Amygdala (tissue), 56 donors: ENCODE measurements at regions not wholly inside any gene's neighbourhood (a gene's known extent, or its start where the extent isn't known, plus 50 kb on each side); places are given as distances from the start of the nearest gene placed in this dataset.

Experiments
- DNase-seq, 56 donors: peaks; one replicate each; lab custom pipeline; 2025; lab: John Stamatoyannopoulos, UW

DNA sequence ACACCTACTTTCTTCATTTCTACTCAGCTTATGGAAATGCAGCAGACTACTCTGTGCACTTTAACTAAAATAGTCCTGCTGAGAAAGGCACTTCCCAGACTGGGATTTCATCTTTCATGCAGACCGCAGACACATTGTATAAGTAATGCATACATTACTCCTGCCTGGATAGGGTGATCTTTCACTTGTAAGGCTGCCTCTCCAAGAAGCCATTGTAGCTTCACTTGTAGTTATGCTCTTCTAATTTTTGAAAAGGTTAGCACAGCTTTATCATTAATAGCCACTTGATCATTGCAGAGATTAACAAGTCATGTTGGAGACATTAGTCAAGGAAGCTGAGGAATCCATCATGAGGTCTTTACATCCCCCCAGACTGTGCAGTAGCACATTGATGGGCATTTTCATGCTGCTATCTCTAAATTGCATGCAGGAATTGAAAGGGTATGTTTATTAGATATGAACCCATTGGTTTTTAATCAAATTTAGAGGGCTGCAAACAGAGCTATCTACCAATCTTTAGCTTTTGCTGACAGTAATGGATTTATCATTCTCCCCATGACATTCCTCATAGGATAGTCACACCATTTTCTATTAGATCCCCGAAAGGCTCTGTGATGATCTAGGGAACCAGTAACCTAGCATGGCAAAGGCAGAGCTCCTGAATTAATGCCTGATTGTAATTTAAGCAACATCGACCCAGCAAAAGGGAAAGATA lies 1074.7 kb upstream of the NXPH2 start:
- DNase-seq: no peak

DNA sequence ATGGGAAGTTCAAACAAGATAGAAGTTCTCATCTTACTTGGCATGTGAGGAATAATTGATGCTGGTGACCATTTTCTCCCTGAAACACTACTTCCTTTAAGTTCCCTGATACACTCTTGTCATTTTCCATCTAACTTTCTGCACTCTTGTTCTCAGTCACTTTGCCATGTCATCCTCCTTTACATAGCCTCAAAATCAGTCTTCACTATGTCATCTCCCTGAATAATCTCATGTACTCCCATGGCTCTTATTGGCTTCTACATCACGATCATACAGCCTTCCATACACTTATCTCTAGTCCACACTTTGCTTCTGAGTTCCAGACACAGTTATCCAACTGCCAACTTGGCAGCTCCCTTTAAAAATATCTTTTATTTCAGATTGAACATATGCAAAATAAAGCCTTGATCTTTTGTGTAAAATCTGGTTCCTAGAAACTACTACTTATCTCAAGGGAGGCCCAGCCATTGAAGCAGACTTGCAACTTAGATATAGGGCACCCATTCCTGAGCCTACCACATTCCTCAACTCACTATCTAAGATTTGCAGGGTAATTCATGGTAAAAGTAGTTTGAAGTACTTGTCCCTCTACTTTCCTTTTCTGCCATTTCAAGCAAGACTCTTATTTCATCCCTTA lies 1070.2 kb upstream of the NXPH2 start:
- DNase-seq: no peak

DNA sequence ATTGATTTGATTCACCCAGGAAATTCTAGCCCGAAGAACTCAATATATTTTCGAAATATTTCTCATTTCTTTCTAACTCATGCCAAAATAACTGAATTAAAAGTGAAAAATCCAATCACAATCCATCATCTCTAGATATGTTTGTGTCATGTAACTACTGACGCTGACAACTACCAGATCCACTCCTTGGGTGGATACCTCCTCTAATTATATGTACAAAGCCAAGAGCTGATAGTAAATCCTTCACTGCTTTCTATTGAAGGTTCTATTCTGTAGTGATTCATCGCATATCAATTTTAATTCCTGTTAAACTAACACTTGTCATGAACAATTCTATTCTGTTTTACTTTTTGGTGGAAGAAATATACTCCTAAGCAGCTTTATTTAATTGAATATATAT lies 1056.6 kb upstream of the NXPH2 start:
- no peak for DNase-seq

DNA sequence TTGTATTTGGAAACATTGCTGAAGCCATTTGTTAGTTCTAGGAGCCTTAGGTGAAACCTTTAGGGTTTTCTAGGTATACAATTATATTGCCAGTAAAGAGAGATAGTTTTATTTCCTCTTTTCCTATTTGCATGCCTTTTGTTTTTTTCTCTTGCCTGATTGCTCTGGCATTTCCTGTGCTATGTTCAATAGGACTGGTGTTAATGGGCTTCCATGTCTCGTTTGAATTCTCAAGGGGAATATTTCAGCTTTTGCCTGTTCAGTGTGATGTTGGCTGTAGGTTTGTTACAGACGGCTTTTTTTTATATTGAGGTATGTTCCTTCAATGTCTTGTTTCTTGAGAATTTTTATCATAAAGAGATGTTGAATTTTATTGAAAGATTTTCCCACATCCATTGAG lies 1054.9 kb upstream of the NXPH2 start:
- DNase-seq: no peak

DNA sequence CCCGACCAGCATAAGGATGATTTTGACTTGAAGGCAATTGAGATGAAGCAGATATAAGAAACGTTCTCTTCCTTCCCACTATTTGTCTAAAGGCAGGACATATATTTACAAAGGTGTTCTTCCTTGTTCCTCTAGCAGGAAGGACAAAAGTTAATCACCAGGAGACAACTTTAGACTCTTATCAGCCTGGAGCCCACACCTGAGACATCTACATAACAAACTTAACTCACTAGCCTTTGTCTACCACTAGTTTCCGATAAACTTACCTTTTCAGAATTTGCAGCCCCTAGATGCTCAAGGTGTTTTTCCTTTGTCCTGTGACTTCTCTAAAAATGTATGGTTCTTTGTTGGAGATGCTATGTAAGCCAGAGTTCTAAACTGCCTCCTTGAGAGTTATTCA lies 1047.8 kb upstream of the NXPH2 start:
- DNase-seq: no peak

DNA sequence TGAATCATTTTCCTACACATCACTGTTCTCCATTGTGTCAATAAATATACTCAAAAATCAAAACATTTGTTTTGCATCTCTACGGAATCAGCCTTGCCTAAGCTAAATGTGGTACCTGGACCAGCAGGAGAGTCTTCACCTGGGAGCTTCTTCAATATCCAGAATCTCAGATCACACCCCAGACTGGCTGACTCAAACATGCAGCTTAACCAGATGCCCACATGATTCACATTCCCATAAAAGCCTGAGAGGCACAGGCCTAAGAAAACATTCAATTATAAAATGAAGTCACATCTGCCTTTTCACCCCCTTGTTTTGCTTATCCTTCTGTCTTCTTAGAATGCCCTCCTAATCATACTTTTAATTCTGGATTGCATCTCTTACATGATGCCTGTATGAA lies 1045.5 kb upstream of the NXPH2 start:
- DNase-seq: no peak

DNA sequence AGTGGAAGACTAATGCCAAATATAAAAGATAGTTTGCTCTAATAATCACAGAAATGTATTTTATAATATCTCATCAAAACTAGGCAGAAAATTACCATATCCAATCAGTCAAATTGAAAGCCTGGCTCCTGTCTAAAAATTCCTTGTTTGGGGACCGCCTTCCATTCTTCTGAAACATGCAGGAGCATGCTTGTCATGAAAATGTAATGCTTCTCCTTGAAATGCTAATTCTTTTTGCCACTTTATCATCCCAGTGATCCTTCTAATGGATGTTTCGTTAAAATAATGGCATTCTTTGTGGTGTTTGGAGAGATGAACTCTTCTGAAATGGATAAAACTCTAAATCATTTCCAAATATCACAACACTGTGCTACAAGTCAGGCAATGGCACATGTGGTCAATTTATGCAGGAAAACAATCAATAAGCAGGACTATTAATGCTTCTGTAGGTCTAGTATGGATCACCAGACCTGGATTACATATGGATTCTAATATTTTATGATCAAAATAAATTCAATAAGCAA lies 1039.1 kb upstream of the NXPH2 start:
- no peak for DNase-seq

DNA sequence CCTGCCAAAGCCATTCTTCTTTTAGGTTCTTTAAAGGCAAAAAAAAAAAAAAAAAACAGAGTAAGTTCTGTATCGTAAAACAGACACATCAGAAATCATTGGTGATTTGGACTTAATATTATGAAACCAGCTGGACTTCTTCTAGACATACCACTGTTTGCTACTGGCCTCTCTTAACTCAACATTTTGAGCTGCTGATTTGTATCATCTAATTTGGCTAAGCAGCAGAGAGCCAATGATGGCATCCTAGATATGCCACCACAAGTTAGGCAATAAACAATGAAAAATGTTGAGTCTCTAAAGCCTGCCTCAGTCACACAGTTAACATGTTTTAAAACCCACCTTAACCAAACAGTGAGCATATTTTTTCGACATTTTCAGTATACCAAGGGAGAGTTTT lies 1034.3 kb upstream of the NXPH2 start:
- DNase-seq: no peak

DNA sequence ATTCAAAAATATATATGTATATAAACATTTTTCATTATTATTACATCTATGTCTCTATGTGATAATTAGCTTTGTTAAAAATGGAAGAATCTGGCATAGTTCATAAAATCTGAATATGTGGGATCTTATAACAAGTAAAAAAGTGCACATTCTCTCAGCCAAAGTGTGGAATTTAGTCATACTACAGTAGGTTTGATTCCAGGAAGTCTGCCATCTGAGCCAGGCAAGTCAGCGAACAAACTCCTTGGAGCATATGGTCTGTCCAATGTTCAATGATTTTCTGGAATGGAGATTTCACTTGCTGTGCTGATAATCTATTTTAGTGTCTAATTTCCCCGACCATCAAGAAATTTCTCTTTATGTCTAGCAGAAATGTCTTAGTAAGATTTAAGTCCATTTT lies 1033.2 kb upstream of the NXPH2 start:
- no peak for DNase-seq

DNA sequence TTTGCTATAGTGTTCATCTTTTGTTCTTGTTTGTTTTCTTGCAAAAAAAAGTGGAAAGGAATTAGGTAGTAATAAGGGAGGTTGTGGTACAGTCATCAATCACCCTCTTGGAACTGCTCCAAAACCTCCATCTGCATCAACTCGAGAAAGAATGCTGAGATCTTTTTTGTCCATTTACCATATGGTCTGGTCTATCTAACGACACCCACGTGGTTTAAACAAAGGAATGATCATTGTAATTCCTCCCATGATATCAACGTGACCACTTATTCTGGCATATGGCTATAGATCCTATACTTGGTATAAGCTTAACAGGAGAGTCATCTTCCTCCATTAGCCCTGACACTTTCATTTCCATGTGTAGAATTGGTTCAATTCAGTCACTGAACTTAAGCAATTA lies 1025.3 kb upstream of the NXPH2 start:
- DNase-seq: no peak

DNA sequence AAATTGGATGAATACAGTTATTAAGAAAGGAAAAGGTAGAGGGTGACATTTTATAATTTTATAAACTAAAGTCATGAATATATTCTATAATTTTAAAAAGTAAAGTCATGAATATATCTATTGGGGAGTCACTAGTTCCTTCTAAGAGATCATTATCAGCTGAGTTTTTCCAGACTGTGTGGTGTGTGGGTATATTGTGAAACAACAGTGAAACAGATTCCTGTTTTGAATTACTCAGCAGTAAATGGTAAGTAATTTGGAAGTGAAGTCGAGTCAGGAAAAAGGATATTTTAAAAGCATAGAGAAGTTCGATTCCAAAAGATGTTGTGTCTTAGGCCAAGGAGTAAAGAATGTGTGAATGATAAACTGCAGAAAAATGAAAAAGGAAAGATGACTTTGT lies 1018.2 kb upstream of the NXPH2 start:
- no peak for DNase-seq

DNA sequence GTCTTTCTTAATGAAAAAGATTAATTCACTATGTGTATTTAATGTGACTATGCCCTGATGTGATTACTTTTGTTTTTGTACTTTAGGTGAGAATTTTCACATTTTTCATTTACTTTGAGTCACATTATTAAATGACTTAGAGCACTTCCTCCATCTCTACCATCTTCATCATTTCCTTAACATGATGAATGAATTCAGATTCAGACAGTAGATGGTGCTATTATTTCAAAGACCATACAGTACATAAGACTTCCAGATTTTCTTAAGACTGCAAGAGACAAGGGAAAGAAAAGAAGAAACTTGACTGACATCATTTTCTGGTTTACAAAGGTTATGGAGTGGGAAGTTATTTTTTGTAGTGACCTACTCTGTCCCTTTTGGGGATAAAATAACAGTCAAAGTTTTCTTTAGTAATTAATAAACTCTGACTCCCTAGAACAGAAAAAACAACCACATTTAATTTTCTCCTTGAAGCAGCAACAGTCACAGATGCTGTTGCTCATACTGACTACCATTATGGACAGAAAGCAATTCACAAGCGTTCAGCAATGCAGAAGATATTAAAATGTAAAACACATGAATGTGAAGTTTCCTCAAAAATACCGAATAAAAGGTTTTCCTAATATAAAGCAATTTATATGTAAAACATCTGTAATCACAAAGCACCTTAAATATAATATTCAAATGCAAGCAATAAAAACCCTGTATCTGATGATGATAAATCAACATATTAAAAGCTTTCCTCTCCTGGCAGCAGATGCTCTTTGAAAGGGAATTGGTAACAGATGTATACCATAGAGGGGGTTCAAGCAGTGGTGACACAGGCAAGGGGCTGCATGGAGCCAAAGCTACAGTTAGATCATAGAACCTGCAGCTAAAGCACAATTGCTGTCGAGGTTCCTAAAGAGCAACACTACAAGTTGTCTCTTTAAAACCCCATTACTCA lies 1010.9 kb upstream of the NXPH2 start:
- DNase-seq: peak in 1 of 56 donors; percentile 10

DNA sequence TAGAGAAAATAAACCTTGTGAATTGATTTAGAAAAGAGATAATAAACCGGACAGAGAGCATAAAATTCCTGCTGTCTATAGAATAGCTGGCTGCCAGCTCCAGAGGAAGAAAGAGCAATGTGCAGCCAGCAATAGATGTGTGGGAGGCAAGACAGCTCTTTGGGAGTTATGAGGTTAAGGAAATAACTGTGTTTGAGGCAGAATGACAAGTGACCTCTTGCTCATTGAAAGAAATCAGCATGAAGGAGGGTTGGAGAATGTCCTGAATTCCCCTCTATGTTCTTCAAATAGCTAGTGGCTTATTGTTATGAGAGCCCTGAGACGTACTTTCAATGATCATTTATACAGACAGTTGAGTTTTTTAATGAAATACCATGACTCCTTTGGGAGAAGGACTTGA lies 1009.9 kb upstream of the NXPH2 start:
- DNase-seq: no peak

DNA sequence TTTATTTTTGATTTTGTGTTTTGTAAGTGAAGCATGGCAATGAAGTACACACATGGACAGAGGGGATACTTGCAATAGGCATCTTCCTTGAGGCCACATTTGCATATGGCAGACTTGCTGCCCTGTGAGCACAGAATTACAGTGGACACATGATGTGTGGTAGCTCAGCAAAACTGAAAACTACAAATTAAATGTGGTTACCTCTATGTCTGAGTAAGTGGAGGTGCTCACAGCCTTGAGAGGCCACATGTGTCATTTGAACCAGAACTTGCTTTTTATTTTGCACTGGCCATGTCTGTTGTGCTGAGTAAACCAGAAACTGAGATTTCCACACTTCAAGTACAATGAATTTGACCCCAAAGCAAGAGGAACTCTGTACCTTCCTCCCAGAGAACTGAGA lies 998.5 kb upstream of the NXPH2 start:
- no peak for DNase-seq

DNA sequence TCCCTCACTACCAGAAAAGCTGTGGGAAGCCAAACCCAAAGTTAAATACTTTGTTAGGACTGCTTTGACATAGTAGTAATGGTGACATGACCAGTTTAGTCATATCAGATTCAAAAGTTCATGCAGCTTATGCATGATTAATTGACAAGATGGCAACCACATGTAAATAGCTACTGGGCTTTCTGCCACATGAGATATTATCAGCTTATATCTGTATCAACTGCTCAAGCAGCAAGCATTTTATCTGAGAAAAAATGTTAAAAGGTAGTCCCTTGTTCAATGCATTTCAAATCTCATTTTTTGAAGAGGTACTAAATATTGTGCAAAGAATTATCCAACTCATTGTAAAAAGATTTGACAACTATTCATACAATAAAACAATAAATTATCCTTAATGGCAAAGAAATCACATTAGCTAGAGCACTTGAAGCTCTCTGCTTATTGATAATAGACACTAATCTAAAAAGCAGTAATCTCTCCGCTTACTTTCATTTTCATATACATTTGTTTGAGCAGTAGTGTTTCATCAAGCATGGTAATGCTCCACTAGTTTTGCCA lies 993.6 kb upstream of the NXPH2 start:
- no peak for DNase-seq

DNA sequence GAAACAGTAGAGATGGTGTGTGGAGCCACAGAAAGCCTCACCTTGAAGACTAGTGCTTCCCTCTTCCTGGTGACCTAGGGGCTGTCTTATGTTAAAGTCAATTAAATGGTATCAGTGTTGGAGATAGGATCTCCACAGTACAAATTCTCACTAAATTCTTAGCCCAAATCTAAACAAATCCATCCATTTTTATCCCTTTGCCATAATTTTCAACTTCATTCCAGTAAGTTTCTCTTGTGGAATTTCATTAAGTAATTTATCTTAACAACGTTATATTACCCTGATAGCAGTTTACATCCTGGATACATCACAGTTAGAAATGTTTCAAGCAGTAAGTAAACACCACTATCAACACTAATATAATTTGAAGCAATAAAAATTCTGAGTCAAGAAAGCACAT lies 989.4 kb upstream of the NXPH2 start:
- no peak for DNase-seq

DNA sequence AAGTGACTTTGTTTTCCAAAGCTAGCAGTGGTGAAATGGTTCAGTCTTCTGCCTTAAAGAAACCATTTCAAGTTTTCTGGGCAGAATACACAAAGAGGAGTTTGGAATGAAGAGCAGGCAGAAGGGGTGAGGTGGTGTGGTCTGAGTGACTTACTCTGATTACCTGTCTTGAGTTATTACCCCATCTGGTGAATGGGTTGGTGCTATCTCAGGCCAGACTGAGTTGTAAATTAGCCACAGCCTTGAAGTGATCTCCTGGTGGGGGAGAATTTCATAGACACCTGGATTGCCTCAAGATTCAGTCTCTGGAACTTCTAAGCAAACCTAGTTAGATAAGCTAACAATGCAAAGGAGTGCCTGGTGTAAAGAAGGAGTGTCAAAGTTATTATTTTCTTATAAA lies 983.5 kb upstream of the NXPH2 start:
- DNase-seq: no peak

DNA sequence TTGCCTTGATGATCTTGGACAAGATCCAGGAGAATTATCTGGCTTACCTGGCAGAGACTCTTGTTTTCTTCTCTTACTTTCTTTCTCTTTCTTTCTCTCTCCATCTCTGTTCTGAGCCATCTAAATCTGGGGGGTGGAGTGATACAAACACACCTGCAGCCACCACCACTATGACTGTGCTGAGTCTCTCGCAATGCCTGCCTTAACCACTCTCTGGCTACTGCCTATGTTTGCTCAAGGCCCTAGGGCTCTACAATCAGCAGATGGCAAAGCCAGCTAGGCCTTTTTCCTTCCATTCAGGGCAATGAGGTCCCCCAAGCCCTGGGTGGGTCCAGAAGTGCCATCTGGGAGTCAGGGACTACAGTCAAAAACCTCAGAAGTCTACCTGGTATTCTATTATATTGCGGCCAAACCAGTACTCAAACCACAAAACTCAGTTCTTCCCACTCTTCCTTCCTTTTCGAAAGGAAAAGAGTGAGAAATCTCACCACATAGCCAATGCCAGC lies 978.9 kb upstream of the NXPH2 start:
- no peak for DNase-seq

DNA sequence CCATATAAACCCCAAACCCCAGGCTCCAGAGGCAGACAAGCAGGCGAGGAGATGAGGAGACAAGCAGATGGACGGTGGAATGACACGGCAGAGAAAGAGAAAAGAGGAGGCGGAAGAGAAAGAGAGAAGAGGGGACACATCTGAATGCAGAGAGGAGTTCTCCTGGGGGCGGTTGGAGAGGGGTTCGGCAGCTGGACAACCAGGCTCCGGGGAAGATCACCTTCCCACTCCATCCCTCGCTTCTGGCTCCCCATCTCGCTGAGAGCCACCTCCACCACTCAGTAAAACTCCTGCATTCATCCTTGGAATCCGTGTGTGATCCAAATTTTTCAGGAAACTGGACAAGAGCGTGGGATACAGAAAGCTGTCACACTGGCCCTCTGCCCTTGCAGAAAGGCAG lies 966.7 kb upstream of the NXPH2 start:
- no peak for DNase-seq

DNA sequence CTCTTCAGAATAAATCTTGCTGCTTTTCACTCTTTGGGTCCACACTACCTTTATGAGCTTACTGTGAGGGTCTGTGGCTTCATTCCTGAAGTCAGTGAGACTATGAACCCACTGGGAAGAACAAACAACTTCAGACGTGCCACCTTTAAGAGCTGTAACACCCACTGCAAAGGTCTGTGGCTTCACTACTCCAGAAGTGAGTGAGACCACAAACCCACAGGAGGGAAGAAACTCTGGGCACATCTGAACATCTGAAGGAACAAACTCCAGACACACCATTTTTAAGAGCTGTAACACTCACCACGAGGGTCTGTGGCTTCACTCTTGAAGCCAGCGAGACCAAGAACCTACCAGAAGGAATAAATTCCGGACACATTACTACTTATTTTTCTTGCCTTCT lies 964.1 kb upstream of the NXPH2 start:
- no peak for DNase-seq
